Neural cell (in vitro differentiated cells): ENCODE measurements at regions not wholly inside any gene's neighbourhood (a gene's known extent, or its start where the extent isn't known, plus 50 kb on each side); places are given as distances from the start of the nearest gene placed in this dataset.

Experiments
- POLR2AphosphoS5 ChIP-seq: IDR thresholded peaks from 2 replicates; pipeline ENCODE4 v1.6.1; 2012
- TF ChIP-seq, protein P1 (sequence below): fragments of 450-650 bp; IDR thresholded peaks from 2 replicates; pipeline ENCODE4 v1.5.1; 2014; ENCODE audit warnings: antibody characterized with exemption, mild to moderate bottlenecking, moderate library complexity; ENCODE audit not compliant: poor library complexity, severe bottlenecking

DNA sequence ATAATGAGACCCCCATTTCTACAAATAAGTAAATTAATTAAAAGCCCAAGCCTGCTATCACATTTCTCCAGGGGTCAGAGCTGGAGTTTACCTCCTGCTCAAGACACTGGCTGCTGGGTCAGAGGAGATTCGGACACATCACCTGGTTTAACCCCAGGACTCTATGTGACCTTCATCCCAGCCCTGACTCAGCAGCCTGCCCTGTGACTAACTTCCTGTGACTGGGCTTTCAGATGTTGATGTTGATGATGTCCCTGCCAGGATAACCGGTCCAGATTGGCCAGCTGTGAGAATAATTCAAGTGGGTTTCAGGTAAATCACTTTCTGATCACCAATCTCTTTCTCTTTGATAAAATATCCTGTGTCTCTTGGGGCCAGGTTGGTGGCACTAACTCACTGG is 102.4 kb upstream of the MAML3 start:
- TF ChIP-seq, protein P1, sequence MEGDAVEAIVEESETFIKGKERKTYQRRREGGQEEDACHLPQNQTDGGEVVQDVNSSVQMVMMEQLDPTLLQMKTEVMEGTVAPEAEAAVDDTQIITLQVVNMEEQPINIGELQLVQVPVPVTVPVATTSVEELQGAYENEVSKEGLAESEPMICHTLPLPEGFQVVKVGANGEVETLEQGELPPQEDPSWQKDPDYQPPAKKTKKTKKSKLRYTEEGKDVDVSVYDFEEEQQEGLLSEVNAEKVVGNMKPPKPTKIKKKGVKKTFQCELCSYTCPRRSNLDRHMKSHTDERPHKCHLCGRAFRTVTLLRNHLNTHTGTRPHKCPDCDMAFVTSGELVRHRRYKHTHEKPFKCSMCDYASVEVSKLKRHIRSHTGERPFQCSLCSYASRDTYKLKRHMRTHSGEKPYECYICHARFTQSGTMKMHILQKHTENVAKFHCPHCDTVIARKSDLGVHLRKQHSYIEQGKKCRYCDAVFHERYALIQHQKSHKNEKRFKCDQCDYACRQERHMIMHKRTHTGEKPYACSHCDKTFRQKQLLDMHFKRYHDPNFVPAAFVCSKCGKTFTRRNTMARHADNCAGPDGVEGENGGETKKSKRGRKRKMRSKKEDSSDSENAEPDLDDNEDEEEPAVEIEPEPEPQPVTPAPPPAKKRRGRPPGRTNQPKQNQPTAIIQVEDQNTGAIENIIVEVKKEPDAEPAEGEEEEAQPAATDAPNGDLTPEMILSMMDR = no peak
- no peak for TF ChIP-seq POLR2AphosphoS5
